ENCODE measurements at regions not wholly inside any gene's neighbourhood (a gene's known extent, or its start where the extent isn't known, plus 50 kb on each side); places are given as distances from the start of the nearest gene placed in this dataset.

DNA sequence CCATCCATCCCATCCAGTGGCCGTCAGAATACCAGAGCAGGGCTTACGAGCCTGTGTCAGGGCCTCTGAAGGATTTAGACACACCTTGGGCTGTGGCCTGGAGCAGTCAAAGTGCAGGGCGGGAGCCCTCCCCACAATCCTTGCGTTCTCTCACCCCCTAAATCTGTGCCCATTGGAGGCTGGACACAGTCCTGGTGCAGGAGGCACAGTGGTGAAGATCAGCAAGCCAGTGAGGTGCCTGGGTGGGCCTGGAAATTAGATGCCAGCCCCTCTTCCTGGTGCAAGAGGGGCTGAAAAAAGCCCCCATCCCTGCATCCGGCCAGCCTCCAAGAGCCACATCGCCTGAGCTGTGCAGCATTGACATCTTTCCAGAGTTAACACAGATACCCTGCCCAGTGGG is 1045.8 kb downstream of the TBC1D22A start:
- Histone ChIP-seq H3K27me3 (ENCODE audit: control insufficient read depth in 1 of 2, insufficient read depth in 2 of 2, low read length in 2 of 2) (peaks cover 3% of the 10 kb centered on the region in 2 donors), H3K36me3 (ENCODE audit: control insufficient read depth in 2 of 2, insufficient read depth in 2 of 2, low read length in 2 of 2) (no peaks in the 10 kb centered on the region), H3K9me3 (ENCODE audit: control insufficient read depth in 2 of 2, low read length in 2 of 2) (peaks cover 0 to 8% of the 10 kb centered on the region in 2 donors), H3K27ac (ENCODE audit: low read length) (no peak overlapping the region), H3K4me3 (ENCODE audit: low read length in 2 of 2) (no peak overlapping the region), H3K9ac (ENCODE audit: low read length in 2 of 2) (no peak overlapping the region), H3K4me1 (ENCODE audit: control insufficient read depth, insufficient read depth, low read length) (no peaks in the 10 kb centered on the region)

DNA sequence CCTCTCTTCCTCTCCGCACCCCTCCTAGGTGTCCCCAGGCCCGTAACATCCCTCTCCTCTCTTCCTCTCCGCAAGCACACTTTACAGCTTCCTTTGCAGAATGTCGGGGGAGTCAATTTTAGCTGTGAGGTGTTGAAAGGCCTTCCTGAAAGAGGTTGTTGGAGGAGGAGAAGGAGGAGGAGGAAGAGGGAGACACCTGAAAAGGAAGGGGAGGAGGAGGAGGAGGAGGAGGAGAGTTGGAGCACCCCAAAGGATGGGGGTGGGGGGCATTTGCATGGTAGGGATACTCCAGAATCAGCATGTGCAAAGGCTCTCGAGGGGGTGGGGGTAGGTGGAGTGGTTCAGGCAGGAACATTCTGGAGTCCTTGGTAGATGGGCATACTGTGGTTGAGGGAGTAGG is 1045.1 kb downstream of the TBC1D22A start:
- Histone ChIP-seq H3K9me3 (ENCODE audit: control insufficient read depth in 2 of 2, low read length in 2 of 2) (peaks cover 0 to 8% of the 10 kb centered on the region in 2 donors), H3K27me3 (ENCODE audit: control insufficient read depth in 1 of 2, insufficient read depth in 2 of 2, low read length in 2 of 2) (peaks cover 3% of the 10 kb centered on the region in 2 donors), H3K36me3 (ENCODE audit: control insufficient read depth in 2 of 2, insufficient read depth in 2 of 2, low read length in 2 of 2) (no peaks in the 10 kb centered on the region), H3K4me3 (ENCODE audit: low read length in 2 of 2) (no peak overlapping the region), H3K27ac (ENCODE audit: low read length) (no peak overlapping the region), H3K9ac (ENCODE audit: low read length in 2 of 2) (no peak overlapping the region), H3K4me1 (ENCODE audit: control insufficient read depth, insufficient read depth, low read length) (no peaks in the 10 kb centered on the region)

DNA sequence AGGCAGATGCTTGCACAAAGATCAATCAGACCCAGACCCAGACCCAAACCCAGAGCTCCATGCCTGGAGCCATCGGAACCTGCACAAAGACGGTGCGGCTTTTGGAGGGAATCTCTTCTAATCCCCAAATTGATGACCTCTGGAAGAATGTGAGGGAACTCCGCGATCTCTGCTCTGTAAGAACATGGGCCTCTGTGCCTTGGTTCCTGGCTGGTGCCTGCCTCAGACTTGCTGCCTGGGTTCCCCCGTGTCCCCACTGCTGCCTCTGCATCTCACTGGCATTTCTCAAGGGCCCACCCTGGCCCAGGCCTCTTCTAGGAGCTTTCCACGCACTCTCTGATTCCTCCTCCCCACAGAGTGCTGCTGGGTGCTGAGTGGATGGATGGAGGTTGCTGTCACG is 1044.4 kb downstream of the TBC1D22A start:
- H3K9me3 ChIP-seq (ENCODE audit: control insufficient read depth in 2 of 2, low read length in 2 of 2): peaks cover 0 to 8% of the 10 kb centered on the region in 2 donors
- H3K36me3 ChIP-seq (ENCODE audit: control insufficient read depth in 2 of 2, insufficient read depth in 2 of 2, low read length in 2 of 2): no peaks in the 10 kb centered on the region
- H3K9ac ChIP-seq (ENCODE audit: low read length in 2 of 2): no peak overlapping the region
- no peak overlapping the region for H3K27ac ChIP-seq (ENCODE audit: low read length)
- no peak overlapping the region for H3K4me3 ChIP-seq (ENCODE audit: low read length in 2 of 2)
- no peaks in the 10 kb centered on the region for H3K4me1 ChIP-seq (ENCODE audit: control insufficient read depth, insufficient read depth, low read length)
- H3K27me3 ChIP-seq (ENCODE audit: control insufficient read depth in 1 of 2, insufficient read depth in 2 of 2, low read length in 2 of 2): peaks cover 3% of the 10 kb centered on the region in 2 donors

DNA sequence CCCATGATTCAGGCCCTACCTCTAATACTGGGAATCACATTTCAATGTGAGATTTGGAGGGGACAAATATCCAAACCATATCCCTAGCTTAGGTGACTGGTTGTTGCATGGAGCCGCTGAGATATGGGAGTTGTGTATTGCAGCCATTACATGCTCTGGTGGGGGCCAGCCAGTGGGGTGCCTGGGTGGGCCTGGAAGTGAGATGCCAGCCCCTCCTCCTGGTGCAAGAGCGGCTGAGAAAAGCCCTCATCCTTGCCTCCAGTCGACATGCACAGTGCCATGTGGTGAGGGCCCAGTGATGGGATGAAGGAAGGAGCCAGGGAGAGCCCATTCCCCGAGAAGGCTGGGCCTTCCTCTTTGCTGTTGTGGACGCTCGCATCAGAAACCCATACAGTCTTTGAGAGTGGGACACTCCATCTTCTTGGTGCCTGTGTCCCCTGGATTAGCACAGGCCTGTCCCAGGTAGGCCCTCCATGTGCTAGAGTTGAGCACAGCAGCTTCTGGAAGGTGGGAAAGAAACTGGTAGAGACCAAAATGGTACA is 1043.0 kb downstream of the TBC1D22A start:
- H3K36me3 ChIP-seq (ENCODE audit: control insufficient read depth in 2 of 2, insufficient read depth in 2 of 2, low read length in 2 of 2): no peaks in the 10 kb centered on the region
- H3K27ac ChIP-seq (ENCODE audit: low read length): no peak overlapping the region
- no peak overlapping the region for H3K4me3 ChIP-seq (ENCODE audit: low read length in 2 of 2)
- no peaks in the 10 kb centered on the region for H3K4me1 ChIP-seq (ENCODE audit: control insufficient read depth, insufficient read depth, low read length)
- peaks cover 0 to 8% of the 10 kb centered on the region in 2 donors for H3K9me3 ChIP-seq (ENCODE audit: control insufficient read depth in 2 of 2, low read length in 2 of 2)
- H3K27me3 ChIP-seq (ENCODE audit: control insufficient read depth in 1 of 2, insufficient read depth in 2 of 2, low read length in 2 of 2): peaks cover 0 to 3% of the 10 kb centered on the region in 2 donors
- H3K9ac ChIP-seq (ENCODE audit: low read length in 2 of 2): no peak overlapping the region

DNA sequence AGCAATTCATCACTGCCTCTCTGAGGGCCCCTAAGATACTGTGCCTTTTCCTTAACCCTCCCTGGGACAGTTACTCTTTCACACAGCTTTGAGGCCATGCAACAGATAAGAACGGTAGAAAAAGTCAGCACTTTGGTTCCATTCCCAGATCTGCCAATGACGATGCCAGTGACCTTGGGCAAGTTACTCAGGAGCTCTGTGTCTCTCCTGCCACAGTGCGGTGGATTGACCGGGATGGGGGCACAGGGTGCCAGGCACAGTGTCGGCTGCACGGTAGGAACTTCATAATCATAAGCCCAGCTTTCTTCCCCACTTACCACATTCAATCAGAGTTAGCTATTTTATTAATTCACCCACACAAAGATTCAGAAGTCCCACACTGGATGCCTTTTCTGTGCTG is 1041.8 kb downstream of the TBC1D22A start:
- Histone ChIP-seq H3K36me3 (ENCODE audit: control insufficient read depth in 2 of 2, insufficient read depth in 2 of 2, low read length in 2 of 2) (no peaks in the 10 kb centered on the region), H3K9me3 (ENCODE audit: control insufficient read depth in 2 of 2, low read length in 2 of 2) (peaks cover 0 to 8% of the 10 kb centered on the region in 2 donors), H3K27ac (ENCODE audit: low read length) (no peak overlapping the region), H3K4me3 (ENCODE audit: low read length in 2 of 2) (no peak overlapping the region), H3K9ac (ENCODE audit: low read length in 2 of 2) (no peak overlapping the region), H3K27me3 (ENCODE audit: control insufficient read depth in 1 of 2, insufficient read depth in 2 of 2, low read length in 2 of 2) (peaks cover 0 to 3% of the 10 kb centered on the region in 2 donors), H3K4me1 (ENCODE audit: control insufficient read depth, insufficient read depth, low read length) (no peaks in the 10 kb centered on the region)

DNA sequence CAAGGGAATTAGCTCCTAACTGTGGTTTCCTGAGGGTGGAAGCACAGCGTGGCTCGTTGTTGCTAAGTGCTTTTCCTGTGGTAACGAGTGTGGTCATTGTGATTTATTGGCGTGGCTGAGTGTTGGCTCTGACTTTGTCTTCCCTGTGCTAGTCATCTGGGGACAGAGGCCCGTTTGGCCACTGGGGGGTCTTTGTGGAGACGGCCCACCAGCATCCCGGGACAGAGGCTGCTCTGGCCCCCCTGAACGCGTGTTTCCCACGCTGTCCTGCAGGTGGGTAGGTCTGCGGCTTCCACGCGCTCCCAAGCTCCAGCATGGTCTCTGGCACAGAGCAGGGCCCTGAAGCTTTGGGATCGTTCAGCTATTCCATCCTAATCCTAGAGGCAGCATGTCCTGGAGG is 1040.0 kb downstream of the TBC1D22A start:
- H3K4me3 ChIP-seq (ENCODE audit: low read length in 2 of 2): no peak overlapping the region
- H3K4me1 ChIP-seq (ENCODE audit: control insufficient read depth, insufficient read depth, low read length): no peaks in the 10 kb centered on the region
- H3K9me3 ChIP-seq (ENCODE audit: control insufficient read depth in 2 of 2, low read length in 2 of 2): peaks cover 6 to 20% of the 10 kb centered on the region in 2 donors
- H3K9ac ChIP-seq (ENCODE audit: low read length in 2 of 2): no peak overlapping the region
- H3K27ac ChIP-seq (ENCODE audit: low read length): no peak overlapping the region
- no peaks in the 10 kb centered on the region for H3K36me3 ChIP-seq (ENCODE audit: control insufficient read depth in 2 of 2, insufficient read depth in 2 of 2, low read length in 2 of 2)
- no peaks in the 10 kb centered on the region for H3K27me3 ChIP-seq (ENCODE audit: control insufficient read depth in 1 of 2, insufficient read depth in 2 of 2, low read length in 2 of 2)

DNA sequence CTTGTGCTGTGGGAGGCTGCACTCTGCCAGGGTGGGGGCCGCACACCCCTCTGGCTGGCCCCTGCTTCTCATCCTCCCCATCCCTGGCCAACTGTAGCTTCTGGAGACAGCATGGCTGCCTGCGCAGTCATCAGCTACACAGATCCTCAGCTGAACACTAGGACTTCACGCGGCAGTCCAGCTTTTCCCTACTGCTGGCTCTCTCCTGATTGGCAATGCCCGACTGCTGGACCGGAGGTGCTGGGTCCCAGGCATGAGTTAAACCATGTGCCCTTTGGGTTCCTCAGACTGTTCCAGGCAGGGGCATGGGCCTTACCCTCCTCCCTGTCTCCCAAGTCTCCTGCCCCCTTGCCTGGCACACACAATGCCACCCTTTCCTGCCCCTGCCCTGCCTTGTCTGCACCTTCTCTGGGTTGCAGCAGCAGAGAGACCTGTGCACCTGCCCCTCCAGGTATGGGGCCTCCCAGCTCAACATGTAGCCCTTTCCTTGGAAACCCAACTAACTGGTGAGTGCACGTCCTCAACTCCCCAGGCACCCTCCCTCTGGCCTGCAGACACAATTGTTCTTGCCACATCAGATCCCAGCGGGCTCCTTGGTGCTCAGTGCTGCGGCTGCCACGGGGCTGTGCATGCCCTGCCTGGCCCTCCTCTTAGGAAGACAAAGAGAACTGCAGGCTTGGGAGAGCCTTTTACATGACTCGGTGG is 1039.2 kb downstream of the TBC1D22A start:
- H3K9me3 ChIP-seq (ENCODE audit: control insufficient read depth in 2 of 2, low read length in 2 of 2): peaks cover 6 to 20% of the 10 kb centered on the region in 2 donors
- no peaks in the 10 kb centered on the region for H3K4me1 ChIP-seq (ENCODE audit: control insufficient read depth, insufficient read depth, low read length)
- no peak overlapping the region for H3K9ac ChIP-seq (ENCODE audit: low read length in 2 of 2)
- peaks cover 0 to 3% of the 10 kb centered on the region in 2 donors for H3K27me3 ChIP-seq (ENCODE audit: control insufficient read depth in 1 of 2, insufficient read depth in 2 of 2, low read length in 2 of 2)
- no peak overlapping the region for H3K4me3 ChIP-seq (ENCODE audit: low read length in 2 of 2)
- H3K27ac ChIP-seq (ENCODE audit: low read length): no peak overlapping the region
- no peaks in the 10 kb centered on the region for H3K36me3 ChIP-seq (ENCODE audit: control insufficient read depth in 2 of 2, insufficient read depth in 2 of 2, low read length in 2 of 2)

DNA sequence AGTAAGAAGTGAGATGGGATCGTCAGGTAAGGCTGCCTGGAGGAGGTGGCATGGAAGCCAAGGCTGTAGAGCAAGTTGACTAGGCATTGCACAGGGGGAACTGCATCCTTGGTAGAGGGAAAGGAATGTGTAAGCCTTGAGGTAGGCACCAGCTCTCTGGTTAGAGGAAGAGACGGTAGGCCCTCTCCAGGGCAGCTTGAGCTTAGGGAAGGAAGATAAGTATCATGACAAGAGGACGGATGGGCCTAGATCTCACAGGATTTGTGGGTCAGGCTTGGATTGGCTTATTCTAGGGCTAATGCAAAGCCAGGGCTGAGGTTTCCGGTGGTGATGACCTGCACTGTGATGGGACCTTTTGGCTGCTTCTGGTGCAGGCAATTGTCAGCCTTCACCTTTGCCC is 1035.8 kb downstream of the TBC1D22A start:
- Histone ChIP-seq H3K9me3 (ENCODE audit: control insufficient read depth in 2 of 2, low read length in 2 of 2) (peaks cover 6 to 12% of the 10 kb centered on the region in 2 donors), H3K9ac (ENCODE audit: low read length in 2 of 2) (no peak overlapping the region), H3K4me1 (ENCODE audit: control insufficient read depth, insufficient read depth, low read length) (no peaks in the 10 kb centered on the region), H3K27me3 (ENCODE audit: control insufficient read depth in 1 of 2, insufficient read depth in 2 of 2, low read length in 2 of 2) (peaks cover 0 to 3% of the 10 kb centered on the region in 2 donors), H3K36me3 (ENCODE audit: control insufficient read depth in 2 of 2, insufficient read depth in 2 of 2, low read length in 2 of 2) (no peaks in the 10 kb centered on the region), H3K27ac (ENCODE audit: low read length) (no peak overlapping the region), H3K4me3 (ENCODE audit: low read length in 2 of 2) (no peak overlapping the region)

DNA sequence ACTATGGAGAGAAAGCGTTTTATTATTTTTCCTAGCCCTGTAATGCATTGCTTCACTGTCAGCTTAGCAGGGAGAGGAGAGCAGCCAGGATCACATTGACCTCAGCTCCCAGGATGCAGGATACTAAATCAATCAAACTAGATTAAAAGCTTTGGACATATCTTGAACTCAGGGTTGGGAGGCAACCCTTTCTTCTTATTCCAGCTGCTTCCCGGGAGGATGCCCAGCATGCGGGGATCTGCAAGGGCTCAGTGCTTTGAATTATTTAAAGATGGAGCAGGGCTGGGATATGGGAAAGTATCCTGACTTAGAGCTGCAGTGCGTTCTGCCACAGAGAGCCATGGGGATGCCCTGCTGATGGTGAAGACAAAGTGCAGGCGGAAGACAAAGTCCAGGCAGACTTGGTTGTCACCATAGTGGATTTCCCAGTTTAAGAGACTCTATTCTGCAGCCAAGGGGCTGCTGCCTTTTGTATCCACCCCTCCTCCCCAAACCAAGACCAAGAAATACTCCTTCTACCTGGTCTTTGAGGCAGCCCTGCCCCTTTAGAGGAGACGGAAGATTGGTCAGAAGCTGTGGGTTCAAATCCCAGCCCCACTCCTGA is 1035.0 kb downstream of the TBC1D22A start:
- Histone ChIP-seq H3K27ac (ENCODE audit: low read length) (no peak overlapping the region), H3K9me3 (ENCODE audit: control insufficient read depth in 2 of 2, low read length in 2 of 2) (peaks cover 6 to 12% of the 10 kb centered on the region in 2 donors), H3K36me3 (ENCODE audit: control insufficient read depth in 2 of 2, insufficient read depth in 2 of 2, low read length in 2 of 2) (no peaks in the 10 kb centered on the region), H3K27me3 (ENCODE audit: control insufficient read depth in 1 of 2, insufficient read depth in 2 of 2, low read length in 2 of 2) (peaks cover 0 to 3% of the 10 kb centered on the region in 2 donors), H3K4me1 (ENCODE audit: control insufficient read depth, insufficient read depth, low read length) (no peaks in the 10 kb centered on the region), H3K4me3 (ENCODE audit: low read length in 2 of 2) (no peak overlapping the region), H3K9ac (ENCODE audit: low read length in 2 of 2) (no peak overlapping the region)

DNA sequence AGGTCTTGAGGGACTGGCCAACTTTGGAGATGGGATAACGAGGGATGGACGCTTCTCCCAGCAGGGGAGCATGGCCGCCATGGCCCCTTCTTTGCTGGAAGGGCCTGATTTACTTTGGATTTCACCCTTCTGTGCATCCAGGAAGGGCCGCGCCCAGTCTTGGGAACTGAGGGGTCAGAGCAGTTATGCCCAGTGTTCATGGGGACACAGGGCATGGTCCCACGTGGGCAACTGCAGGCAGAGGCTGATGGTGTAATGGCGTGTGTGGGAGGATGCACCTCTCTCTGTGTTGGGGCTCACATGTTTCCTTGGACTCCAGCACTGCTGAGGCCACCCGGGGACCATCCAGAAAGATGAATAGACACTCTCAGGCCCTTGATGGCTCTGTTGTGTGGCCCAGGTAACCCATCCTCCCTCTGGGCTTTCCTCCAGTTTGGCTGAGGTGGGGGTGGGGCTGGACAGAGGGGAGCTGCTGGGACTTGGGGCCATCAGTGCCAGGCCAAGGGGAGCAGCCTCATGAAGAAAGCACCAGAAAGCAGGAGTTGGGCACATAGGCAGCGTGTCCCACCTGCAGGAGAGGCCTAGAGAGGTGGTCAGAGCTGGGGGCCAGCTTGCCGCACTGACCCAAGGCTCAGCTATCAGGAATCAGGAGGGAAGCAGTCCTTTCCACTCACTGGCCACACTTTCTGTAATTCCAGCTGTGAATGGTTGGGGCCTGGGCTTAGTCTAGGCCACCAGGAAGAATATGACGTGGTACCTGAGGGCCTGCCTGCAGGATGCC is 1033.9 kb downstream of the TBC1D22A start:
- Histone ChIP-seq H3K27me3 (ENCODE audit: control insufficient read depth in 1 of 2, insufficient read depth in 2 of 2, low read length in 2 of 2) (peaks cover 0 to 3% of the 10 kb centered on the region in 2 donors), H3K9me3 (ENCODE audit: control insufficient read depth in 2 of 2, low read length in 2 of 2) (peaks cover 6 to 12% of the 10 kb centered on the region in 2 donors), H3K9ac (ENCODE audit: low read length in 2 of 2) (no peak overlapping the region), H3K4me3 (ENCODE audit: low read length in 2 of 2) (no peak overlapping the region), H3K4me1 (ENCODE audit: control insufficient read depth, insufficient read depth, low read length) (no peaks in the 10 kb centered on the region), H3K36me3 (ENCODE audit: control insufficient read depth in 2 of 2, insufficient read depth in 2 of 2, low read length in 2 of 2) (no peaks in the 10 kb centered on the region), H3K27ac (ENCODE audit: low read length) (no peak overlapping the region)

All from stomach smooth muscle (tissue), 2 donors.